RCC 7860 (cell line): ENCODE measurements at regions not wholly inside any gene's neighbourhood (a gene's known extent, or its start where the extent isn't known, plus 50 kb on each side); places are given as distances from the start of the nearest gene placed in this dataset.
"Not testable (repeated sequence)": the region's sequence is repeated elsewhere in the genome, so short reads cannot be mapped to it uniquely, and the experiment has no call there.

ENCODE experiments used
- DNase-seq: peaks from one replicate; pipeline ENCODE4 v3.0.0-alpha.2; 2015; ENCODE audit warnings: low spot score
- FAIRE-seq: peaks from 2 replicates; lab custom pipeline; 2012; peaks lifted over from hg19 to GRCh38; lab: Jason Lieb, UNC

DNA sequence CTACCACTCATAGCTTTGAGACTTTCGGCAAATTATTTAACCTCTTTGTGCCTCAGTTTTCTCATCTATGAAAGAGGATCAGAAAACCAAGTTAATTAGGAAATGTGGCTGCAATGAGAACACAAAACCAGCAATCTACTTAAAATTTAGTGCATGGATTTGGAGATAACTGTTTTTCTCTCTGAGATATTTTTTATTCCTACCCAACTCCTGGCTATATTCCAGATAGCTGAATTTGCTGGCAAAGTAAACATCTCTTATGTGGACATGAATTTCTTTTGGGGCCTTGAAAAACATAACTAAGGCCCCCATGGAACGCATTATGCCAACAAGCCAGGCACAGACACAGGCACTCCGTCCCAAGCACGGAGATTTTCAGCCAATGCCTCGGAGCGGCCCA lies 53.4 kb upstream of the FOXN3 start:
- FAIRE-seq: no peak
- no peak for DNase-seq

- FAIRE-seq: no peak
- DNase-seq: no peak
Observed at GRCh38 chr14:89469210-89470198, 52.5 kb upstream of the FOXN3 start.

DNA sequence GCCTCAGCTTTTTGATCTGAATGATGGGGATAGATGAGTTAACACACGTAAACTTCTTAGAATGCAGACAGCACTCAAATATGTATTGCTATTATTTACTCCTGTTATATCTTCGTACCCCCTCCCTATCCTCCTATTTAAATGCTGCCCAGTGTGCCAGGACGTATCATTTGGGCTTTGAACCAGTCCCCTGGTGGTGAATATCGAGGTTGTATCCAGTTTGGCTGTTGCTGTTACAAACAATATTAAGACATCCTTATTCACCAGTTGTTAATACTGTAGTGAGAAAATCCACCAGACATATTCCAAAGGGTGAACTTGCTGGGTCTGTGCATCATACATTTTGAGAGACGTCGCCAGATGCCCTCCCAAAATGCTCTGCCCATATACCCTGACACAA lies 51.5 kb upstream of the FOXN3 start:
- no peak for FAIRE-seq
- DNase-seq: no peak

DNA sequence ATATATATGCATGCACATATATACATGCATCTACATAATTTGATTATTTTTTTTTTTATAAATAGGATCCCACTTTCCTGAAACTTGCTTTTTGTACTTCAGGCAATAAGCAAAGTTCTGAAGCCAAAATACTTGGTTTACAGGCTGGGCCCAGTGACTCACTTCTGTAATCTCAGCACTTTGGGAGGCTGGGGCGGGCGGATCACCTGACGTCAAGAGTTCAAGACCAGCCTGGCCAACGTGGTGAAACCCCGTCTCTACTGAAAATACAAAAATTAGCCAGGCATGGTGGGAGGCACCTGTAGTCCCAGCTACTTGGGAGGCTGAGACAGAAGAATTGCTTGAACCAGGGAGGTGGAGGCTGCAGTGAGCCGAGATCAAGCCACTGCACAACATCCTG lies 51.0 kb upstream of the FOXN3 start:
- not testable (repeated sequence) for FAIRE-seq, DNase-seq

- no peak for FAIRE-seq
- DNase-seq: no peak
Observed at GRCh38 chr14:89466944-89467343, 49.9 kb upstream of the FOXN3 start.
